Panc1 (cell line): ENCODE measurements at regions not wholly inside any gene's neighbourhood (a gene's known extent, or its start where the extent isn't known, plus 50 kb on each side); places are given as distances from the start of the nearest gene placed in this dataset.

ENCODE experiments used
- ATAC-seq: fragments of 200-7000 bp; cut with Tn5 transposase; 2 replicates; pipeline ENCODE4 v1.9.1; 2020; ENCODE audit warnings: mild to moderate bottlenecking, moderate library complexity
- BruUV-seq: library from RNA; stranded (reverse); fragments of 400-500 nt; replicated peaks from 2 replicates; lab custom pipeline; 2021; lab: Mats Ljungman, UMichigan
- CTCF ChIA-PET: fragments of 300-600 bp; sonication (Branson Sonifier 250); formaldehyde crosslinking; loops from one replicate; lab custom pipeline; 2022; ENCODE audit warnings: antibody characterized with exemption; lab: Charles Lee
- POLR2A ChIA-PET: fragments of 300-600 bp; sonication (Branson Sonifier 250); formaldehyde crosslinking; loops from one replicate; lab custom pipeline; 2022; ENCODE audit warnings: antibody characterized with exemption; lab: Charles Lee
- DNase-seq: peaks from one replicate; pipeline ENCODE4 v3.0.0-alpha.2; 2010; ENCODE audit warnings: low read depth, low spot score
- H3K27ac ChIP-seq: 2 replicates; pipeline ENCODE4 v1.5.1; 2011; ENCODE audit warnings: mild to moderate bottlenecking, low read length, inconsistent platforms
- H3K27me3 ChIP-seq: fragments of 200-500 bp; sonication (Bioruptor generic); 2 replicates; pipeline ENCODE4 v1.6.0; 2014; ENCODE audit warnings: low read length, inconsistent platforms; ENCODE audit not compliant: control insufficient read depth, insufficient read depth
- H3K36me3 ChIP-seq: fragments of 200-500 bp; sonication (Bioruptor generic); 2 replicates; pipeline ENCODE4 v1.5.1; 2014; ENCODE audit warnings: inconsistent platforms, mild to moderate bottlenecking, low read length, moderate library complexity; ENCODE audit not compliant: control insufficient read depth, insufficient read depth
- H3K4me1 ChIP-seq: 2 replicates; pipeline ENCODE4 v1.5.1; 2011; ENCODE audit warnings: inconsistent platforms, mild to moderate bottlenecking, low read length, moderate library complexity; ENCODE audit not compliant: control insufficient read depth, insufficient read depth
- H3K4me3 ChIP-seq, 2 experiments: 2 replicates each; pipeline ENCODE4 v1.5.1; 2011 to 2012; ENCODE audit warnings: low read depth in 2 of 2, low read length in 2 of 2, mild to moderate bottlenecking in 2 of 2, inconsistent platforms in 1 of 2, moderate library complexity in 1 of 2
- H3K9me3 ChIP-seq: fragments of 200-500 bp; sonication (Bioruptor generic); 2 replicates; pipeline ENCODE4 v1.5.1; 2014; ENCODE audit warnings: low read depth, mild to moderate bottlenecking, inconsistent platforms, low read length, moderate library complexity; ENCODE audit not compliant: control insufficient read depth, insufficient read depth
- CTCF ChIP-seq: fragments of 450-650 bp; IDR thresholded peaks from 2 replicates; pipeline ENCODE4 v1.5.1; 2017; ENCODE audit warnings: mild to moderate bottlenecking
- POLR2AphosphoS5 ChIP-seq: IDR thresholded peaks from 2 replicates; pipeline ENCODE4 v1.6.1; 2012; ENCODE audit warnings: mild to moderate bottlenecking, low read depth, low read length, moderate library complexity
- REST ChIP-seq, 2 experiments: IDR thresholded peaks; 2 replicates each; pipeline ENCODE4 v1.6.1; 2011 to 2012; ENCODE audit warnings: low read depth in 2 of 2, control low read depth in 1 of 2, low read length in 1 of 2, mild to moderate bottlenecking in 1 of 2, moderate library complexity in 1 of 2; ENCODE audit not compliant: insufficient read depth in 1 of 2
- SIN3A ChIP-seq: IDR thresholded peaks from 2 replicates; pipeline ENCODE4 v1.6.1; 2012; ENCODE audit warnings: low read depth, mild to moderate bottlenecking, low read length, moderate library complexity, borderline replicate concordance; ENCODE audit not compliant: insufficient read depth
- TCF7L2 ChIP-seq: IDR thresholded peaks from 2 replicates; pipeline ENCODE4 v1.6.1; 2011; ENCODE audit warnings: mild to moderate bottlenecking, low read depth, low read length, inconsistent platforms
- in situ Hi-C: cut with HindIII; loops from 2 replicates; pipeline ENCODE4 v1.10.0; 2016; ENCODE audit warnings: low sequenced_read_pairs, low pct_unique_long_range_greater_than_20kb
- intact Hi-C: fragments of 100-400 bp; cut with micrococcal nuclease; formaldehyde crosslinking; loops from one replicate; pipeline ENCODE4 v1.10.0; 2022; ENCODE audit not compliant: unreplicated experiment

- ChIA-PET POLR2A (no interaction called here), CTCF (no interaction called here)
- intact Hi-C loops (no loop called here), in situ Hi-C loops (no loop called here)
- Histone ChIP-seq H3K4me3 (no peak overlapping the region), H3K27me3 (no peaks in the 10 kb centered on the region), H3K9me3 (no peaks in the 10 kb centered on the region), H3K4me1 (no peaks in the 10 kb centered on the region), H3K36me3 (no peaks in the 10 kb centered on the region), H3K27ac (no peak overlapping the region)
- ATAC-seq, result no peak
- no peak for DNase-seq
- no peak for TF ChIP-seq SIN3A
- TF ChIP-seq CTCF, result no peak
- no peak for TF ChIP-seq TCF7L2
- TF ChIP-seq POLR2AphosphoS5, result no peak
- no peak for TF ChIP-seq REST (IDR thresholded peaks at IDR 0.05; ENCODE audit: insufficient read depth in 1 of 2, low read depth in 2 of 2, low read length in 1 of 2)
- no TSS peak for BruUV-seq
Observed at GRCh38 chr2:175457895-175458448, 276.5 kb upstream of the ATP5MC3 start.

GRCh38 chr2:175454953-175455389, 273.5 kb upstream of the ATP5MC3 start:
- Histone ChIP-seq H3K27me3 (no peaks in the 10 kb centered on the region), H3K27ac (no peak overlapping the region), H3K4me3 (no peak overlapping the region), H3K4me1 (no peaks in the 10 kb centered on the region), H3K9me3 (no peaks in the 10 kb centered on the region), H3K36me3 (no peaks in the 10 kb centered on the region)
- ATAC-seq (no peak), DNase-seq (no peak)
- POLR2A ChIA-PET, result no interaction called here
- CTCF ChIA-PET, result no interaction called here
- TF ChIP-seq REST (IDR thresholded peaks at IDR 0.05; ENCODE audit: insufficient read depth in 1 of 2, low read depth in 2 of 2, low read length in 1 of 2), result no peak
- no peak for TF ChIP-seq TCF7L2
- no peak for TF ChIP-seq SIN3A
- no peak for TF ChIP-seq CTCF
- TF ChIP-seq POLR2AphosphoS5, result no peak
- no TSS peak for BruUV-seq
- in situ Hi-C loops (no loop called here), intact Hi-C loops (no loop called here)
